A549 (cell line): ENCODE measurements at regions not wholly inside any gene's neighbourhood (a gene's known extent, or its start where the extent isn't known, plus 50 kb on each side); places are given as distances from the start of the nearest gene placed in this dataset.

Source experiments
- ATAC-seq, 2 experiments: fragments of 200-7000 bp in 1 of 2; fragments of >200 bp in 1 of 2; cut with Nextera tagmentation in 1 of 2; cut with Tn5 transposase in 1 of 2; 3 replicates each; pipeline versions ENCODE4 v1.8.0 to v1.9.1; 2018 to 2020; ENCODE audit warnings: mild to moderate bottlenecking in 1 of 2, moderate library complexity in 1 of 2
- CTCF ChIA-PET: fragments of 300-600 bp; sonication (Branson Sonifier 250); formaldehyde crosslinking; extraction: SDS; loops from one replicate; lab custom pipeline; 2021; ENCODE audit warnings: antibody characterized with exemption, inconsistent platforms; lab: Yijun Ruan, JAX
- POLR2A ChIA-PET: fragments of 350-600 bp; formaldehyde crosslinking; extraction: SDS; loops from one replicate; lab custom pipeline; 2021; ENCODE audit warnings: antibody characterized with exemption, inconsistent platforms; lab: Yijun Ruan, JAX
- DNase-seq, 2 experiments: peaks; one replicate each; pipeline versions ENCODE4 v3.0.0 to v3.0.0-alpha.2; 2011 to 2016; ENCODE audit warnings: low read depth in 1 of 2, low spot score in 1 of 2
- FAIRE-seq: peaks from 2 replicates; lab custom pipeline; 2011; peaks lifted over from hg19 to GRCh38; lab: Jason Lieb, UNC
- H3K27ac ChIP-seq, 2 experiments: fragments of >200 bp; sonication (Bioruptor Twin); formaldehyde crosslinking; 3 replicates each; pipeline ENCODE4 v1.5.1; 2016 to 2017
- H3K4me1 ChIP-seq: fragments of >200 bp; sonication (Bioruptor Twin); formaldehyde crosslinking; 3 replicates; pipeline ENCODE4 v1.6.1; 2016
- H3K4me2 ChIP-seq: fragments of >200 bp; sonication (Bioruptor Twin); formaldehyde crosslinking; 3 replicates; pipeline ENCODE4 v1.6.1; 2016
- H3K4me3 ChIP-seq: fragments of >200 bp; sonication (Bioruptor Twin); formaldehyde crosslinking; 3 replicates; pipeline ENCODE4 v1.5.1; 2016
- H3K9me3 ChIP-seq: fragments of >200 bp; sonication (Bioruptor Twin); formaldehyde crosslinking; 3 replicates; pipeline ENCODE4 v1.6.1; 2016
- BHLHE40 ChIP-seq: IDR thresholded peaks from 2 replicates; pipeline ENCODE4 v1.6.1; 2012; ENCODE audit warnings: low read depth, low read length, inconsistent platforms
- CBX2 ChIP-seq: fragments of 200-600 bp; sonication (generic); IDR thresholded peaks from 2 replicates; pipeline ENCODE4 v1.6.1; 2016; ENCODE audit warnings: low read depth, mild to moderate bottlenecking, borderline replicate concordance
- CHD2 ChIP-seq: fragments of 150-350 bp; IDR thresholded peaks from 2 replicates; pipeline ENCODE4 v1.6.1; 2014; ENCODE audit warnings: low read length; ENCODE audit not compliant: partially characterized antibody
- CHD4 ChIP-seq: fragments of 200-600 bp; sonication (generic); IDR thresholded peaks from 2 replicates; pipeline ENCODE4 v1.6.1; 2016; ENCODE audit warnings: antibody characterized with exemption, mild to moderate bottlenecking, borderline replicate concordance
- FOSB ChIP-seq: fragments of 250-450 bp; sonication (Bioruptor Pico); IDR thresholded peaks from 2 replicates; pipeline ENCODE4 v1.5.0; 2020; ENCODE audit warnings: mild to moderate bottlenecking, moderate library complexity
- FOXS1 ChIP-seq: fragments of 250-450 bp; sonication (Bioruptor Pico); IDR thresholded peaks from 2 replicates; pipeline ENCODE4 v1.5.0; 2020; ENCODE audit warnings: mild to moderate bottlenecking, moderate library complexity
- HEYL ChIP-seq: fragments of 250-450 bp; sonication (Bioruptor Pico); IDR thresholded peaks from 2 replicates; pipeline ENCODE4 v1.8.0; 2021; ENCODE audit warnings: mild to moderate bottlenecking, moderate library complexity
- HOXA7 ChIP-seq: fragments of 250-450 bp; sonication (Bioruptor Pico); IDR thresholded peaks from 2 replicates; pipeline ENCODE4 v1.5.0; 2020; ENCODE audit warnings: mild to moderate bottlenecking, moderate library complexity
- HOXB13 ChIP-seq: fragments of 250-450 bp; sonication (Bioruptor Pico); IDR thresholded peaks from 2 replicates; pipeline ENCODE4 v1.5.0; 2020; ENCODE audit warnings: low read depth, mild to moderate bottlenecking, moderate library complexity
- JUN ChIP-seq, 2 experiments: fragments of >200 bp; sonication (Bioruptor Twin); formaldehyde crosslinking; IDR thresholded peaks; 2 replicates in 1 of 2; 3 replicates in 1 of 2; pipeline ENCODE4 v1.6.1; 2016 to 2017
- JUNB ChIP-seq: fragments of >200 bp; sonication (Bioruptor Twin); formaldehyde crosslinking; IDR thresholded peaks from 2 replicates; pipeline ENCODE4 v1.6.1; 2016
- KDM1A ChIP-seq: fragments of 200-600 bp; sonication (generic); IDR thresholded peaks from 2 replicates; pipeline ENCODE4 v1.6.1; 2016; ENCODE audit warnings: low read depth, mild to moderate bottlenecking
- KDM5A ChIP-seq: fragments of 200-600 bp; sonication (generic); IDR thresholded peaks from 2 replicates; pipeline ENCODE4 v1.6.1; 2016; ENCODE audit warnings: antibody characterized with exemption, mild to moderate bottlenecking
- MAFK ChIP-seq: fragments of 450-650 bp; IDR thresholded peaks from 2 replicates; pipeline ENCODE4 v1.6.1; 2014; ENCODE audit not compliant: partially characterized antibody
- MAZ ChIP-seq: fragments of 150-350 bp; IDR thresholded peaks from 2 replicates; pipeline ENCODE4 v1.6.1; 2014; ENCODE audit warnings: antibody characterized with exemption, low read depth, low read length, borderline replicate concordance
- NFE2L2 ChIP-seq: fragments of 150-350 bp; conservative IDR thresholded peaks from 2 replicates; pipeline ENCODE4 v1.6.1; 2014; ENCODE audit warnings: low read length
- NPAS2 ChIP-seq: fragments of 250-450 bp; sonication (Bioruptor Pico); IDR thresholded peaks from 2 replicates; pipeline ENCODE4 v1.8.0; 2022; ENCODE audit warnings: mild to moderate bottlenecking, moderate library complexity, borderline replicate concordance
- PBX3 ChIP-seq: IDR thresholded peaks from 2 replicates; pipeline ENCODE4 v1.6.1; 2012
- RAD21 ChIP-seq, 2 experiments: fragments of >200 bp in 1 of 2; sonication (Bioruptor Twin) in 1 of 2; formaldehyde crosslinking in 1 of 2; IDR thresholded peaks in 1 of 2; conservative IDR thresholded peaks in 1 of 2; 2 replicates in 1 of 2; 3 replicates in 1 of 2; pipeline ENCODE4 v1.6.1; 2012 to 2018; ENCODE audit warnings: inconsistent platforms in 1 of 2
- RARB ChIP-seq: fragments of 250-450 bp; sonication (Bioruptor Pico); IDR thresholded peaks from 2 replicates; pipeline ENCODE4 v1.8.0; 2021; ENCODE audit warnings: mild to moderate bottlenecking, moderate library complexity
- RFX5 ChIP-seq: fragments of 450-650 bp; IDR thresholded peaks from 2 replicates; pipeline ENCODE4 v1.7.1; 2014; ENCODE audit warnings: antibody characterized with exemption, mild to moderate bottlenecking, moderate library complexity
- RNF2 ChIP-seq: fragments of 200-600 bp; sonication (generic); IDR thresholded peaks from 2 replicates; pipeline ENCODE4 v1.6.1; 2016; ENCODE audit warnings: low read depth, mild to moderate bottlenecking, antibody characterized with exemption, moderate library complexity, borderline replicate concordance
- SMC3 ChIP-seq: fragments of >200 bp; sonication (Bioruptor Twin); formaldehyde crosslinking; IDR thresholded peaks from 3 replicates; pipeline ENCODE4 v1.6.1; 2018; ENCODE audit warnings: inconsistent platforms
- TP53 ChIP-seq: fragments of 250-450 bp; sonication (Bioruptor Pico); IDR thresholded peaks from 2 replicates; pipeline ENCODE4 v1.5.0; 2021; ENCODE audit warnings: mild to moderate bottlenecking, moderate library complexity
- ZC3H11A ChIP-seq: fragments of 450-650 bp; IDR thresholded peaks from 2 replicates; pipeline ENCODE4 v1.6.1; 2014; ENCODE audit warnings: antibody characterized with exemption, mild to moderate bottlenecking
- ZFP36 ChIP-seq: fragments of 450-650 bp; IDR thresholded peaks from 2 replicates; pipeline ENCODE4 v1.6.1; 2014; ENCODE audit warnings: borderline replicate concordance; ENCODE audit not compliant: partially characterized antibody
- ZNF302 ChIP-seq: fragments of 250-450 bp; sonication (Bioruptor Pico); IDR thresholded peaks from 2 replicates; pipeline ENCODE4 v1.9.0; 2021; ENCODE audit warnings: inconsistent platforms, mild to moderate bottlenecking, moderate library complexity
- ZSCAN20 ChIP-seq: fragments of 250-450 bp; sonication (Bioruptor Pico); IDR thresholded peaks from 2 replicates; pipeline ENCODE4 v1.8.0; 2022; ENCODE audit warnings: mild to moderate bottlenecking, moderate library complexity
- WGBS: methylation state at CpG from one replicate; pipeline ENCODE4 v1.1.6; 2017; ENCODE audit errors: missing lambda C conversion rate; 5-methylcytosine and 5-hydroxymethylcytosine counted together

GRCh38 chr15:94924971-94925598 is 693.7 kb downstream of the MCTP2 start:
- FAIRE-seq: no peak
- WGBS: 22% methylated on average over 9 of the region's 9 CpGs
- ChIA-PET POLR2A (no interaction called here), CTCF (no interaction called here)
- peaks cover 3% of the 10 kb centered on the region; the same call in 1 of the 3 replicates for H3K9me3 ChIP-seq
- no peak overlapping the region for H3K27ac ChIP-seq
- H3K4me2 ChIP-seq: no peak overlapping the region
- TF ChIP-seq RNF2: no peak
- TF ChIP-seq JUNB: no peak
- TF ChIP-seq SMC3: no peak
- TF ChIP-seq ZC3H11A: no peak
- no peak for TF ChIP-seq FOSB (CRISPR knock-in tag)
- no peak for TF ChIP-seq CHD2
- TF ChIP-seq ZFP36: no peak
- TF ChIP-seq KDM5A: no peak
- no peak for TF ChIP-seq JUN (IDR thresholded peaks at IDR 0.05)
- no peak for TF ChIP-seq ZNF302
- no peak for TF ChIP-seq FOXS1 (CRISPR knock-in tag)
- TF ChIP-seq MAFK: no peak
- no peak for TF ChIP-seq BHLHE40
- no peak for TF ChIP-seq CBX2
- TF ChIP-seq HEYL (CRISPR knock-in tag): no peak
- no peak for ATAC-seq
- no peak for DNase-seq
- H3K4me1 ChIP-seq: no peaks in the 10 kb centered on the region
- no peak overlapping the region for H3K4me3 ChIP-seq

GRCh38 chr15:94925680-94926079 is 694.3 kb downstream of the MCTP2 start:
- Histone ChIP-seq H3K27ac (no peak overlapping the region), H3K9me3 (peaks cover 3% of the 10 kb centered on the region; the same call in 1 of the 3 replicates), H3K4me3 (no peak overlapping the region), H3K4me2 (no peak overlapping the region), H3K4me1 (no peaks in the 10 kb centered on the region)
- WGBS: 4% methylated on average over 3 of the region's 3 CpGs
- ChIA-PET CTCF (no interaction called here), POLR2A (no interaction called here)
- DNase-seq (no peak), ATAC-seq (no peak), FAIRE-seq (no peak)
- TF ChIP-seq MAZ: no peak
- TF ChIP-seq TP53: no peak

- ATAC-seq (no peak), DNase-seq (no peak), FAIRE-seq (no peak)
- Histone ChIP-seq H3K4me2 (no peak overlapping the region), H3K4me1 (no peaks in the 10 kb centered on the region), H3K4me3 (no peak overlapping the region), H3K27ac (no peak overlapping the region), H3K9me3 (peaks cover 5% of the 10 kb centered on the region; the same call in 1 of the 3 replicates)
- POLR2A ChIA-PET: no interaction called here
- 1% methylated on average over 3 of the region's 3 CpGs for WGBS
- CTCF ChIA-PET: no interaction called here
- TF ChIP-seq SMC3: no peak
- no peak for TF ChIP-seq KDM5A
- no peak for TF ChIP-seq RFX5
- no peak for TF ChIP-seq HOXA7
- no peak for TF ChIP-seq CHD4
- no peak for TF ChIP-seq RAD21 (conservative IDR thresholded peaks at IDR 0.05 in 1 of 2, IDR thresholded peaks at IDR 0.05 in 1 of 2)
- no peak for TF ChIP-seq ZC3H11A
- no peak for TF ChIP-seq PBX3
- no peak for TF ChIP-seq RARB (CRISPR knock-in tag)
- no peak for TF ChIP-seq CBX2
- TF ChIP-seq MAFK: no peak
- no peak for TF ChIP-seq NPAS2 (CRISPR knock-in tag)
- no peak for TF ChIP-seq HOXB13 (CRISPR knock-in tag)
- TF ChIP-seq JUN (IDR thresholded peaks at IDR 0.05): no peak
- TF ChIP-seq KDM1A: no peak
- TF ChIP-seq ZSCAN20 (CRISPR knock-in tag): no peak
- no peak for TF ChIP-seq CHD2
- no peak for TF ChIP-seq NFE2L2
Measured at GRCh38 chr15:94927003-94927402, 695.6 kb downstream of the MCTP2 start.
